ENCODE measurements at regions not wholly inside any gene's neighbourhood (a gene's known extent, or its start where the extent isn't known, plus 50 kb on each side); places are given as distances from the start of the nearest gene placed in this dataset.

DNA sequence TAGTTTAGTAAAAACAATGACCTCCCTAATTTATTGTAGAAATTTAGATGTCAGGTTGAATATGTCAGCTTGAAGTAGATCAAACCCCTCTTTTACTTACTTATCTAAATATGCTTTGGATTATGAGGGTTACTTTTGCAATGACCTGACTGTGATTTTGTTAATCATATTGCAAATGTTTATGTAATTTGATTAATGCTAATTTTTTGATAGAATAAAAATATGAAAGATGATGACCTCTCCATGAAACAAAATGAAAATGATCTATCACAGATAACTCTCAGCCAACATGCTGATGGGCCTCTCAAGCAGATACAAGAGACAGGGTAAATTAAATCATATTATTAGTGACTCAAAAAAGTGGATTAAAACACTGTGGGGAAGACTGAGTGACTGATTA is 131.0 kb downstream of the CEP57L1 start:
- TF ChIP-seq, protein P1, sequence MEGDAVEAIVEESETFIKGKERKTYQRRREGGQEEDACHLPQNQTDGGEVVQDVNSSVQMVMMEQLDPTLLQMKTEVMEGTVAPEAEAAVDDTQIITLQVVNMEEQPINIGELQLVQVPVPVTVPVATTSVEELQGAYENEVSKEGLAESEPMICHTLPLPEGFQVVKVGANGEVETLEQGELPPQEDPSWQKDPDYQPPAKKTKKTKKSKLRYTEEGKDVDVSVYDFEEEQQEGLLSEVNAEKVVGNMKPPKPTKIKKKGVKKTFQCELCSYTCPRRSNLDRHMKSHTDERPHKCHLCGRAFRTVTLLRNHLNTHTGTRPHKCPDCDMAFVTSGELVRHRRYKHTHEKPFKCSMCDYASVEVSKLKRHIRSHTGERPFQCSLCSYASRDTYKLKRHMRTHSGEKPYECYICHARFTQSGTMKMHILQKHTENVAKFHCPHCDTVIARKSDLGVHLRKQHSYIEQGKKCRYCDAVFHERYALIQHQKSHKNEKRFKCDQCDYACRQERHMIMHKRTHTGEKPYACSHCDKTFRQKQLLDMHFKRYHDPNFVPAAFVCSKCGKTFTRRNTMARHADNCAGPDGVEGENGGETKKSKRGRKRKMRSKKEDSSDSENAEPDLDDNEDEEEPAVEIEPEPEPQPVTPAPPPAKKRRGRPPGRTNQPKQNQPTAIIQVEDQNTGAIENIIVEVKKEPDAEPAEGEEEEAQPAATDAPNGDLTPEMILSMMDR (IDR thresholded peaks at IDR 0.05), result no peak
- TF ChIP-seq, protein P2, sequence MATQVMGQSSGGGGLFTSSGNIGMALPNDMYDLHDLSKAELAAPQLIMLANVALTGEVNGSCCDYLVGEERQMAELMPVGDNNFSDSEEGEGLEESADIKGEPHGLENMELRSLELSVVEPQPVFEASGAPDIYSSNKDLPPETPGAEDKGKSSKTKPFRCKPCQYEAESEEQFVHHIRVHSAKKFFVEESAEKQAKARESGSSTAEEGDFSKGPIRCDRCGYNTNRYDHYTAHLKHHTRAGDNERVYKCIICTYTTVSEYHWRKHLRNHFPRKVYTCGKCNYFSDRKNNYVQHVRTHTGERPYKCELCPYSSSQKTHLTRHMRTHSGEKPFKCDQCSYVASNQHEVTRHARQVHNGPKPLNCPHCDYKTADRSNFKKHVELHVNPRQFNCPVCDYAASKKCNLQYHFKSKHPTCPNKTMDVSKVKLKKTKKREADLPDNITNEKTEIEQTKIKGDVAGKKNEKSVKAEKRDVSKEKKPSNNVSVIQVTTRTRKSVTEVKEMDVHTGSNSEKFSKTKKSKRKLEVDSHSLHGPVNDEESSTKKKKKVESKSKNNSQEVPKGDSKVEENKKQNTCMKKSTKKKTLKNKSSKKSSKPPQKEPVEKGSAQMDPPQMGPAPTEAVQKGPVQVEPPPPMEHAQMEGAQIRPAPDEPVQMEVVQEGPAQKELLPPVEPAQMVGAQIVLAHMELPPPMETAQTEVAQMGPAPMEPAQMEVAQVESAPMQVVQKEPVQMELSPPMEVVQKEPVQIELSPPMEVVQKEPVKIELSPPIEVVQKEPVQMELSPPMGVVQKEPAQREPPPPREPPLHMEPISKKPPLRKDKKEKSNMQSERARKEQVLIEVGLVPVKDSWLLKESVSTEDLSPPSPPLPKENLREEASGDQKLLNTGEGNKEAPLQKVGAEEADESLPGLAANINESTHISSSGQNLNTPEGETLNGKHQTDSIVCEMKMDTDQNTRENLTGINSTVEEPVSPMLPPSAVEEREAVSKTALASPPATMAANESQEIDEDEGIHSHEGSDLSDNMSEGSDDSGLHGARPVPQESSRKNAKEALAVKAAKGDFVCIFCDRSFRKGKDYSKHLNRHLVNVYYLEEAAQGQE (IDR thresholded peaks at IDR 0.05; ENCODE audit: insufficient read depth in 1 of 2, low read depth in 2 of 2, low read length in 1 of 2), result no peak
- TF ChIP-seq POLR2AphosphoS5 (IDR thresholded peaks at IDR 0.05; ENCODE audit: low read depth, low read length) (no peak), SIN3A (IDR thresholded peaks at IDR 0.05; ENCODE audit: borderline replicate concordance, insufficient read depth, low read depth, low read length) (no peak), TCF7L2 (IDR thresholded peaks at IDR 0.05; ENCODE audit: low read depth, low read length) (no peak)
